CD4-positive, alpha-beta T cell treated with Interleukin-21 for 1 hour (primary cell): ENCODE measurements at regions not wholly inside any gene's neighbourhood (a gene's known extent, or its start where the extent isn't known, plus 50 kb on each side); places are given as distances from the start of the nearest gene placed in this dataset.

Experiments used
- DNase-seq: peaks from one replicate; pipeline ENCODE4 v3.0.0-alpha.2; 2020

- DNase-seq, result peak; percentile 20
Observed at GRCh38 chr7:28296571-28297483, 115.5 kb upstream of the CREB5 start.

DNA sequence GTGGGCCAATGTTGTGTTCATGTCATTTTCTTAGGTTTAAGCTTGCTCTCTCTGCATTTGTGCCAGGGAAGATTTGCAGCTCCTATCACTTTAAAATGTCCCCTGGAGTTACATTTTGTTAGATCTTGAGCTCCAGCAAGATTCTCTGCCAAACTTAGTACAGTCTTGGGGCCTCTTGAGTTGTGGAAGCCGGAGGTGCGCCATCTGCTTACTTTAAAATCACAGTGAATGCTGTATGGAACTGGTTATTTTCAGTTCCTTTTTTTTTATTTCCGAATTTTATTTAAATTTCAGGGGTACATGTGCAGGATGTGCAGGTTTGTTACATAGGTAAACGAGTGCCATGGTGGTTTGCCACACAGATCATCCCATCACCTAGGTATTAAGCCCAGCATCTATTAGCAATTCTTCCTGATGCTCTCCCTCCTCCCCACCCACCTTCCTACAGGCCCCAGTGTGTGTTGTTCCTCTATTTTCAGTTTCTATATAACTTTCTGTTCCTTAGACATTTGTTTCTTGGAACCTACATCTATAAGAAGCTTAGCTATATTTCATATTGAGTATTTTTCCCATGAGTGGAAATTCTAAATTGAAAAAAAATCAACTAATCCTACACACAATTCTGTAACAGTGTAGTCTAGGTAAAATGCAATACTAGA, 114.4 kb upstream of the CREB5 start:
- DNase-seq, result no peak

DNA sequence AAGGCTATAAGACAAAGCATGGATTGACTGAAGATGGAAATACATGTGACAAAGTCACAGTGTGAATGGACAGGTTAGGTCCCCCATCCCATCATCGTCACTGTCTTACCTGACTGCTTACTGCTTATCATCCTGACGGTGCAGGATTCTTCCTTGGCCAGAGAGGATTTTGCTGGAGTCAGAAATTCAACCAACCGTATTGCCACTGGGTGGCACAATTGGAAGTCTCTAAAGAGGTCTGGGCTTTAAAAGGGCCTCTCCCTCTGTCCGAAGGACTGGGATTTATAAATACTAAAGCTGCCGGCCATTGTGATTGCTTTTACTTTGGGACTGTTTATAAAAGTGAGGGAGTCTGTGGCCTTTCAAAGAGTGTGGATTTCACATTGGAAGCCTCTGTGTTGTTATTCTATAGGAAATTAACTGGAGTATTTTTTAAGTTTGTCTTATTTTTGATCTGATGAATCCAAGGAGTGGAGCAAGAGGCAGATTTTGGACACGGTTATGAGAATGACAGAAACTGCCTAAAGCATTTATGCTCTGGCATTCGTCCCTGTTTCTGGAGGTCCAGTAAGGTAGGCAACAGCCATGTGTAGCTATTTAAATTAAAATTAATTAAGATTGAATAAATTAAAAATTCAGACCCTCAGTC, 113.3 kb upstream of the CREB5 start:
- DNase-seq, result no peak

DNA sequence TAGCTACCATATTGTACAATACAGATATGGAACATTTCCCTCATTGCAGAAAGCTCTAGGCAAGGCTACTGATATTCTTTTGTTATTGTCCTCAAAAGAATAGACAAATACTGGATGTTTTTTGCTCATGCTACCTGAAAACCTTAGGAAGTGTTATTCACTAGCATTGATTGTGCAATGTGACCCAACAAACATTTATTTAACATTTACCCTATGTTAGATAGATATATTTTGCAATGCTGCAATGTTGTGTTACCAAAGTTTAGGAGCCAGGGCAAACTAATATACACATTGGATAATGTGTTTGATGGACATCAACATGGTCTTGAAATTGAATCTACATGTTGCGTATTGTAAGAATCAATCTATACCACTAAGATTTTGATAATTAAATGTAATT, 112.8 kb upstream of the CREB5 start:
- DNase-seq, result no peak

- DNase-seq, result no peak
Observed at GRCh38 chr7:28300488-28300887, 111.8 kb upstream of the CREB5 start.

- DNase-seq, result no peak
Observed at GRCh38 chr7:28301148-28301641, 111.1 kb upstream of the CREB5 start.

DNA sequence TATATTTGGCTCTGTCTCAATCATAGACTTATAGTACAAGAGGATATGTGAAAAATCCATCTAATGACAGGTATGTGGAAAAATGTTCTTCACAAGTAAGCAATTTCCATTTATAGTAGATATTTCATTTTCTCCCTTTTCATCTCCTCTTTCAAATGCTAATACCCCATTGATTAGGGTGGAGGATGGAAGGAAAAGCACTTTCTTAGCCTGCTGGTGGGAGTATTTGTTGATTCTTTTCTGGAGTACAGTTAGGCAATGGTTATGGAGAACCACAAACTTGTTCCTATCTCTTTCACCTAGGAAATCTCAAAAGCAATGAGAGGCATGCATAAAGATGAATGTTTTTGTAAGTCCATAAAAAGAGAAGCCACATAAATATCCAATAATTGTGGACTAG, 108.0 kb upstream of the CREB5 start:
- DNase-seq, result no peak

- no peak for DNase-seq
Observed at GRCh38 chr7:28309704-28310459, 102.4 kb upstream of the CREB5 start.

DNA sequence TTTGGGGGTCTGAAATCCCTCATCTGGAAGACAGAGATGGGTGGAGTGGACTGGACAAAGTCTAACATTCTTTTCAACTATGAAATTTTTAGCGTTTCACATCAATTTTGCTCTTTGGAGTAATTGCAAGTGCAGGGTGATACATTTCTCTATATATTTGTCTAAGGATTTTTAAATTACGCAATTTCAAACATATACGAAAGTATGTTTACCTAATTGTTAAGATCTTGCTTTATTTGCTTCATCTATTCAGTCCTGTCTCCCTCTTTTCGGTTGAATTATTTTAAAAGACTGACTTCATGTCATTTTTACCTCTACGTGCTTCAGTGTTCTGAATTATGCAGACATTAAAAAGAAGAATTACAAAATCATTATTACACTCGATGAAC, 101.9 kb upstream of the CREB5 start:
- no peak for DNase-seq

- no peak for DNase-seq
Observed at GRCh38 chr7:28311670-28312069, 100.6 kb upstream of the CREB5 start.

DNA sequence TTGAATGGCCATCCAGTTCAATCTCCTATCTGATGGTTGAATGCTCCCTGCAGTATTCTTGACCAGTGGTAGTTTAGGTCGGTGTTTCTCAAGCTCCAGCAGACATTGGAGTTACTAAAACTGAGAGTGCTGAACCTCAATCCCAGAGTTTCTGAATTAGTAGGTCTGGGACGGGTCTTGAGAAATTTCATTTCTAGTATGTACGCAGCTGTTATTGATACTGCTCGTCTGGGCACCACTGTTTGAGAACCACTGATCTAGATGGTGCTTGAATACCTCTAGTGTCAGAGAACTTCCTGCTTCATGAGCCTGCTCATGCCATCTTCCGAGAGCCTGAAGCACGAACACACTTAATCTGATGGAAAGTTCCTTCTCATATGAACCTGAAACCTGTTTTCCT, 99.4 kb upstream of the CREB5 start:
- DNase-seq, result no peak

- DNase-seq, result no peak
Observed at GRCh38 chr7:28314841-28315240, 97.5 kb upstream of the CREB5 start.

- no peak for DNase-seq
Observed at GRCh38 chr7:28315565-28316410, 96.5 kb upstream of the CREB5 start.

DNA sequence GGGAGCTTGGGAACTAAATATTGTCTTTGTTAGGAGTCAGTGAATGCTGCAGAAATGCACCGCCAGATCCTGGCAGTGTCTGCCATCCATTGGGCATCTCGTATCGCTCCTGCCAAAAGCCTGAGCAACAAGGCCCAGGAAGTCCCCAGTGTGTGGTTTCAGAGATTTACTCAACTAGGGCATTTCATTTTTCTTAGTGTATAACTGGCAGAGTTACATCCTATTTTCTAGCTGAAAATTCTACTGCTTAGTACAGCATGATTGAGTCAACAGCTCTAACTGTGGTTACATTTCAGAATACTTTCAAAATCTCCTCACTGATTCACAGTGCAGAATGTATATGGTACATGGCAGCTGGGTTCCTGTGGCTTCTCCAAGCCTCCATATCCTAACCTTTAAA, 95.8 kb upstream of the CREB5 start:
- no peak for DNase-seq

- DNase-seq, result no peak
Observed at GRCh38 chr7:28318101-28318762, 94.1 kb upstream of the CREB5 start.

DNA sequence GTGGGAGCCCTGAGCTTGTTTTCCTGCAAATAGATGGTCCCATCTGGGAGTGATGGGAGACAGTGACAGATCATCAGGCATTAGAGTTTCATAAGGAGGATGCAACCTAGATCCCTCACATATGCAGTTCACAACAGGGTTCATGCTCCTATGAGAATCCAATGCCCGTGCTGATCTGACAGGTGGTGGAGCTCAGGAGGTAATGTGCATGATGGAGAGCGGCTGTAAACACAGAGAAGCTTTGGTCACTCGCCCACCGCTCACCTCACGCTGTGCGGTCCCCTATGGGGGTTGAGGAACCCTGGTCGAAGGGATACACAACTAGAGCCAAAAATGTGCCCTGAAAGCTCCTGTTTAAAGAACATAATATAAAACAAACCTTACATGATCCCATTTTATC, 88.5 kb upstream of the CREB5 start:
- no peak for DNase-seq

DNA sequence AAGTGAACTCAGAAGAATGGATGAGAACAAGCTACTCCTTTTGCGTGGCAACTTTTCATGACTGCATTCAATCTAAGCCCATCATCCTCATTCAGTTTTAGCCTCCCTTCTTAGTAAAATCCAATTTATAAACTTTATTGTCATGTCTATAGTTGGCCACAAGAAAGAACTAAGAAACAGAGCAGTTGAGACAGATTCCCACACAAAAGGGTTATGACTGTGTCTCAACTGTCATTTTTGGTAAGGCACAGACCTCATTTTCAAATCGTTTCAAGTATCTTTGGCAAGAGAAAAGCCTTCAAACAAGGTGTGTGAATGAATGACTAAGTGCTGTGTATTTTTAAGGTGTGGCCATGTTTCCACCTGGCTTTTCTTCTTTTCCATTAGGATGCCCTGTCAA, 84.2 kb upstream of the CREB5 start:
- no peak for DNase-seq

GRCh38 chr7:28328822-28329660, 83.3 kb upstream of the CREB5 start:
- no peak for DNase-seq

- peak; percentile 22 for DNase-seq
Observed at GRCh38 chr7:28329661-28330363, 82.5 kb upstream of the CREB5 start.
